Suppressor macrophage (primary cell): ENCODE measurements at regions not wholly inside any gene's neighbourhood (a gene's known extent, or its start where the extent isn't known, plus 50 kb on each side); places are given as distances from the start of the nearest gene placed in this dataset.
A peak's percentile ranks its signal among the peaks of the same experiment; 100 is the strongest.

Experiments used
- DNase-seq, 4 experiments: peaks; one replicate each; pipeline ENCODE4 v3.0.0-alpha.2; 2020 to 2022

DNA sequence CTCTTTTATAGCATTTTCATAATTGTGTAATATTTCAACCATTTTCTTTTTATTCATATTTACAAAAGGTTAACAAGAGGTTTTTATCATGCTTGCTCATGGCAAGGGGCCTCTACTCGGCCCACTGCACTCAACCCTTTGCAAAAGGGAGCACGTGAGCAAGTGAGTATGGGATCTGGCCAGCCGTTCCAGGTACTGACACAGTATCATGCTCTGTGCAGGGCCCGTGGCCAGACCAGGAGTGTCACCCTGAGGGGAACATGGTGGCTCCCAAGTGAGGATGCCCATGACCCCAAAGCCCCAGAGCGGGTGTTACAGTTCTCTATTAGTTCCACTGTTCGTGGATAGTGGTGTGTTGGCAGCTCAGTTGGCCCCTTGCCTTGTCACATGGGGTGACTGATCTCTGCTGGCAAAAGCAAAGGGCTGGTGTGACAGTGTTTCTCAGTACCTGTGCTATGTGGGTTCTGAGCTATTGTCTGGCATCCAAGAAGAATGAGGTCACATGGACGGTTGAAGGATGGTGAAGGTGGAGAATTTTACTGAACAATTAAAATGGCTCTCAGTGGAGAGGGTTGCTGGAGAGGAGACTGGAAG, 777.2 kb upstream of the ADAMTS5 start:
- no peak for DNase-seq

DNA sequence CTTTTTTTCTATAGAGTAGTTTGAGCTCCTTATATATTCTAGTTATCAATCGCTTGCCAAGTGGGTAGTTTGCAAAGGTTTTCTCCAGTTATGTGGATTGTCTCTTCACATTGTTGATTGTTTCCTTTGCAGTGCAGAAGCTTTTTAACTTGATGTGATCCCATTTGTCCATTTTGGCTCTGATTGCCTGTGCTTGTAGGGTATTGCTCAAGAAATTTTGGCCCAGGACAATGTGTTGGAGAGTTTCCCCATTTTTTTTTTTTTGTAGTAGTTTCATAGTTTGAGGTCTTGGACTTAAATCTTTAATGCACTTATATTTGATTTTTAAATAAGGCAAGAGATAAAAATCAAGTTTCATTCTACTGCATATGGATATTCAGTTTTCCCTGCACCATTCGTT, 774.8 kb upstream of the ADAMTS5 start:
- no peak for DNase-seq

GRCh38 chr21:27740084-27740483, 773.2 kb upstream of the ADAMTS5 start:
- no peak for DNase-seq

DNA sequence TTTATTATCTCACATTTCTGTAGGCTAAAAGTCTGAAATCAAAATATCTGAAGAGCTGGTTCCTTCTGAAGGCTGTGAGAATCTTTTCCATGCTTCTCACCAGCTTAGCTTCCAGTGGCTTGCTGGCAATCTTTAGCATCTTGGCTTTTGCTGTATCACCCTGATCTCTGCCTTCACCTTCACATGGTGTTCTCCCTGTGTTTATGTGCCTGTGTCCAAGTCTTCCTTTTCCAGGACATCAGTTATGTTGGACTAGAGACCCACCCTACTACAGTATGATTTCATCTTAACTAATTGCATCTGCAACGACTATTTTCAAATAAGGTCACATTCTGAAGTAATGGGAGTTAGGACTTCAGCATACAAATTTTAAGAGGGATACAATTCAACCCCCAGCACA, 772.3 kb upstream of the ADAMTS5 start:
- no peak for DNase-seq

DNA sequence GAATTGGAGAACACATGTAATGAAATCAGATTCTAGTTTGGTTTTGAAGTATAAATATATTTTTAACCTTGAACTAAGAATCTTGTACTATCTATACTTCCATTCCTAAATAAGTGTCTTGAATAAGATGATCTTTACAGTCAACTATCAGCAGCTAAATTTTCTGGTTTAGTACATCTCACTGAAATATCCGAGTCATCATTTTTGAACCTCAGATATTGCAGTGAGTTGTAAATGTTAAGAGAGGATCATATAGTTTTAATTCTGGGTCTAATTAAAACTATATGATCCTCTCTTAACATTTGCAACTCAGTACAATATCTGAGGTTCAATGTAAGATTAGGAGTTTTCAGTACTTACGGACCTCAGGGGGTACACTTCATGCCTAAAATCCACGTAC, 768.8 kb upstream of the ADAMTS5 start:
- DNase-seq = no peak

- no peak for DNase-seq
Observed at GRCh38 chr21:27734146-27734545, 767.3 kb upstream of the ADAMTS5 start.

- DNase-seq = no peak
Observed at GRCh38 chr21:27725916-27726315, 759.0 kb upstream of the ADAMTS5 start.

GRCh38 chr21:27722095-27722494, 755.2 kb upstream of the ADAMTS5 start:
- DNase-seq = no peak

DNA sequence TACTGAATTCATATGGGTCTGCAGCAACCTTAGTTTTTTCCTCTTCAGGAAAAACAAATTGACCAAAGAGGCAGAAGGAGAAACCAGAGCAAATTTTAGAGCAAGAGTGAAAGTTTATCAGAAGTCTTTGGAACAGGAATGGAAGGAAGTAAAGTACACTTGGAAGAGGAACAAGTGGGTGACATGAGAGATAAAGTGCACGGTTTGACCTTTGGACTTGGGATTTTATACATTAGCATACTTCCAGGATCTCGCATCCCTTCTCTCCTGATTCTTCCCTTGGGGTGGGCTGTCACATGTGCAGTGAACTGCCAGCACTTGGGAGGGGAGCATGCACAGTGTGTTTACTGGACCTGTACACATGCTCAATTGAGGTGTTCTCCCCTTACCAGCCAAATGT, 754.8 kb upstream of the ADAMTS5 start:
- DNase-seq = no peak

DNA sequence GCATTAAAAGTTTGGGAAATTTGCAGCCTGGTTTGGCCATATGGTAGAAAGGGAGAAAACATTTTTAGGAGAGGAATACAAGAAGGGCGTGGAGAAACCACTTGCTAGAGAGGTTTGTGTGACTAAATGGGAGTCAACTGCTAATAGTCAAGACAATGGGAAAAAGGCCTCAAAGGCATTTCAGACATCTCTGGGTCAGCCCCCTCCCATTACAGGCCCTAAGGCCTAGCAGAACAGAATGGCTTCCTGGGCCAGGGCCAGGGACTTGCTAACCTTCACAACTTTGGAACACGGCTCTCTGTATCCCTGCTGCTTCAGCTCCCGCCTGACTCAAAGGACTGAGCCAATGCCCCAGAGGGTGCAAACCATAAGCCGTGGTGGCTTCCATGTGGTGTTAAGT, 752.3 kb upstream of the ADAMTS5 start:
- no peak for DNase-seq

- DNase-seq = no peak
Observed at GRCh38 chr21:27715131-27715530, 748.2 kb upstream of the ADAMTS5 start.

GRCh38 chr21:27713154-27714109, 746.5 kb upstream of the ADAMTS5 start:
- DNase-seq = no peak

- no peak for DNase-seq
Observed at GRCh38 chr21:27704567-27705166, 737.8 kb upstream of the ADAMTS5 start.

DNA sequence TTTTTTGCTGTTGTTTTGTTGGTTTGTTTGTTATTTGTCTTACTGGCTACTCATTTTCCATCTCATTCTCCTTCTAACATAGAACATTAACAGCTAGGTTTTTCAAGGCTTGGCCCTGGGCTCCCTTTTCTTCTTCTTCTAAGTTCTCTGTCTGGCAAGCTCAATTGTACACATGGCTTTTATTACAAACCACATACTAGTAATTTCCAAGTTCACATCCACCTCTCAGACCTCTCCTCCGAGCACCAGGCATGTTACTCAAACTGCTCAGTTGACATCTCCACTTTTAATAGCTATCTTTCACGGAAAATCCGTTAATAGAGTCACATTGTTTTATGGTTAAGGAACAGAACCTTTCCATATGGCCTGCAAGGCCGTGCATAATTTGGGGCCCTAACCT, 736.9 kb upstream of the ADAMTS5 start:
- no peak for DNase-seq

DNA sequence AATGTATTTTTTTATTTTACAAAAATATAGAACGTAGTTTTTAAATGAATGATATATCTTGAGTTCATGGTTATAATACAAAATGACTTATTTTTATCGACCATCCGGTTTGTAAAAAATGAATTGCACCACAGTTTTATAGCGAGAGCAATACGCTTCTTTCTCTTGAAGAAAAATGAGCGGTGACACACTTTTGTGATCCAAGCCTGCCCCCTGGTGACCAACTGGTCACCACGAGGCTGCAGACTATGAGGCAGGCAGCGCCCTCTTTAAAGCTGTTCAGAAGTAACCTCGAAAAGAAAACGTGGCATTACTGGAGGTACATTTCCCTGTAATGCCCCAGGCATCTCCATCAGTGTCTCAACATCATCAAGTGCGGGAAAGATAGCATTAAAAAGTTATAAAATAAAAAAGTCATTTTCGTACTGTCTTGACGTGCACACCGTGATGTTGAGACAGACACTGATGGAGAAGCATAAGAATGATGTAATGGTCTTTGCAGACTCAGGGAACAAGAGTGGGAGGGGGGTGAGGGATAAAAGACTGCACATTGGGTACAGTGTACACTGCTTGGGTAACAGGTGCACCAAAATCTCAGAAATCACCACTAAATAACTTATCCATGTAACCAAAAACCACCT, 734.2 kb upstream of the ADAMTS5 start:
- peak; percentile 77 to 86 (median 81) for DNase-seq

- DNase-seq = no peak
Observed at GRCh38 chr21:27695246-27695645, 728.4 kb upstream of the ADAMTS5 start.

DNA sequence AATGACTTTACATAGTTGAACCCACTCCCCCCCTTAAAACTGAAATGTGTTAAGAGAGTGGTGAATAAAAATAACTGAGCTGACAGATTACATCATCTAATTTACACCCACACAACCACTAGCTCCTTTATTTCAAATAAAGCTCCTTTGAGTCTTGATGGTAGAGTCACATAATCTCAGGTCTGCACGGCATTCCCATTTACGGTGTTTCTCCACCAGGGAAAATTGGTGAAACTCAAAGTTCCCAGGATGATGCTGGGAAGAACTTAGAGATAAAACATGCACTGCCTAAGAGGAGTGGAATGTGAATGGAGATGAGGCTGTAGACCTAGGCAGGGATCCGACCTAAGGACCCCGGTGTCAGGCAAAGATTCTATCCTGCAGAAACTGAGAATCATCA, 727.8 kb upstream of the ADAMTS5 start:
- DNase-seq = no peak

- DNase-seq = no peak
Observed at GRCh38 chr21:27693376-27693775, 726.5 kb upstream of the ADAMTS5 start.

DNA sequence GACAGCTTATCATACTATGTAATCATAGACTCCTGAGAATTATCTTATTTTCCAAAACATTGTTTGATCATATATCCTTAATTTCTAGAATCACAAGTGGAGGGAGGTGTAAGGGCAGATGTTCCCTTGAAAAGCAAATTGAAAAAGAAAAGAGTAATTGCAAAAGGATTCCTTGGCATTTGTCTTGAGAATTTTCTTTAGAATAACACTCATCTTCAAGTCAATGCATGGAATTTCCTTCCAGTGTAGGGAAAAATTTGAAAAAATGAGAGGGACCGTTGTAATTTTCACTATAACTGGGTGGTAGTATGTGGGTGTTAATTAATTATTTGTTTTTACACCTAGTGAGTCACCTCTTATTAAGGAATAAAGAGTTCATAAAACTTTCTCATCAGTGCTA, 724.6 kb upstream of the ADAMTS5 start:
- no peak for DNase-seq

GRCh38 chr21:27691006-27691405, 724.1 kb upstream of the ADAMTS5 start:
- no peak for DNase-seq

- DNase-seq = no peak
Observed at GRCh38 chr21:27690426-27690825, 723.5 kb upstream of the ADAMTS5 start.

DNA sequence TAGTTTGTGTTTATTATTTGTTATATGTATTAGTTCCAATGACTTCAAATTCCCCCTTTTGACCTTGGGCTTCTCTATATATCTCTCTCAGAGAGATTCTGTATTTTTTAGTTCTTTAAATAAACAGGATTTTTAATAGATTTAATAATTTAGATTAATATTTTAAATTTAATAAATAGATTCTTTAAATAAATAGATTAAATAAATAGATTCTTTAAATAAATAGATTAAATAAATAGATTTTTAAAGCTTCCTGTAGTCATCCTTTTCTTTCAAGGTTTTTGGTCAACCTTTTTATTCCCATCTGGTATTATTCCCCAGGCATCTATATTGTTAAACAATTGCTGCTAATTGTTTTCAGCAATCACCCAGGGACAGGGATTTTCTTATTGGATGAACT, 721.9 kb upstream of the ADAMTS5 start:
- DNase-seq = no peak

GRCh38 chr21:27683292-27683691, 716.4 kb upstream of the ADAMTS5 start:
- DNase-seq = no peak
